Spleen (tissue), 11 donors: ENCODE measurements at regions not wholly inside any gene's neighbourhood (a gene's known extent, or its start where the extent isn't known, plus 50 kb on each side); places are given as distances from the start of the nearest gene placed in this dataset.

Experiments used
- DNase-seq: peaks from one replicate; pipeline ENCODE4 v3.0.0-alpha.2; 2020
- H3K27ac ChIP-seq, 8 donors: fragments of 200-600 bp; sonication (generic) in 7 of 8; 1 replicate in 4 of 8; 2 replicates in 4 of 8; pipeline versions ENCODE4 v1.5.0 to v1.8.0; 2016 to 2021; ENCODE audit warnings: inconsistent platforms in 4 of 8, mild to moderate bottlenecking in 4 of 8, moderate library complexity in 1 of 8
- H3K27me3 ChIP-seq, 7 donors: fragments of 200-600 bp; sonication (generic) in 6 of 7; replicated peaks in 1 of 7; 1 replicate in 4 of 7; 2 replicates in 3 of 7; pipeline versions ENCODE4 v1.5.0 to v1.8.0; 2016 to 2021; ENCODE audit warnings: inconsistent platforms in 3 of 7, mild to moderate bottlenecking in 1 of 7
- H3K36me3 ChIP-seq, 6 donors: fragments of 200-600 bp; sonication (generic) in 5 of 6; 1 replicate in 4 of 6; 2 replicates in 2 of 6; pipeline versions ENCODE4 v1.5.0 to v1.8.0; 2016 to 2021; ENCODE audit warnings: inconsistent platforms in 2 of 6
- H3K4me1 ChIP-seq, 6 donors: fragments of 200-600 bp; sonication (generic) in 5 of 6; 1 replicate in 3 of 6; 2 replicates in 3 of 6; pipeline versions ENCODE4 v1.5.0 to v1.8.0; 2016 to 2021; ENCODE audit warnings: inconsistent platforms in 3 of 6
- H3K4me3 ChIP-seq, 8 donors: fragments of 200-600 bp; sonication (generic) in 7 of 8; 1 replicate in 4 of 8; 2 replicates in 4 of 8; pipeline versions ENCODE4 v1.5.0 to v1.8.0; 2016 to 2021; ENCODE audit warnings: inconsistent platforms in 4 of 8, mild to moderate bottlenecking in 4 of 8, moderate library complexity in 2 of 8
- H3K9me3 ChIP-seq, 8 donors: fragments of 200-600 bp; sonication (generic) in 7 of 8; 1 replicate in 4 of 8; 2 replicates in 4 of 8; pipeline versions ENCODE4 v1.5.0 to v1.8.0; 2016 to 2021; ENCODE audit warnings: inconsistent platforms in 4 of 8
- CTCF ChIP-seq, 11 experiments: fragments of 200-600 bp in 7 of 11; fragments of 450-650 bp in 4 of 11; sonication (generic) in 4 of 11; IDR thresholded peaks in 8 of 11; conservative IDR thresholded peaks in 3 of 11; 1 replicate in 7 of 11; 2 replicates in 4 of 11; pipeline versions ENCODE4 v1.4.0 to v1.8.0; 2016 to 2021; ENCODE audit warnings: antibody characterized with exemption in 11 of 11, inconsistent platforms in 4 of 11, mild to moderate bottlenecking in 1 of 11
- POLR2A ChIP-seq, 3 donors: fragments of 450-650 bp; IDR thresholded peaks; one replicate each; pipeline ENCODE4 v1.5.1; 2017; ENCODE audit warnings: antibody characterized with exemption in 3 of 3, mild to moderate bottlenecking in 1 of 3
- POLR2AphosphoS5 ChIP-seq, 3 donors: sonication (generic); formaldehyde crosslinking; IDR thresholded peaks; one replicate each; pipeline ENCODE4 v1.5.1; 2017; ENCODE audit warnings: antibody characterized with exemption in 3 of 3
- WGBS, 5 donors: extraction: QIAGEN DNeasy Blood & Tissue Kit in 3 of 5; methylation state at CpG; one replicate each; pipeline versions ENCODE4 v1.1.5 to v1.1.7; 2013 to 2018; 5-methylcytosine and 5-hydroxymethylcytosine counted together
- intact Hi-C: fragments of 100-400 bp; cut with DNase I; formaldehyde crosslinking; loops from one replicate; pipeline ENCODE4 v1.15.0; 2023; ENCODE audit warnings: low total_unique reads
- donor health status: healthy with polysubstance abuse.
- donor health status: DM: no; HTN: no; CAD: no; lungs with moderate emphysema.
- donor health status: DM: no; HTN: no; CAD: no.
- donor health status: Bipolar disorder and iron deficiency.
- donor health status: healthy.
- donor health status: DM: no; HTN: no; CAD: no.
- donor health status: DM: yes; HTN: yes; CAD: no.

GRCh38 chr11:92453055-92453454, 228.4 kb downstream of the FAT3 start:
- H3K4me1 ChIP-seq, result no peaks in the 10 kb centered on the region
- no peaks in the 10 kb centered on the region for H3K27me3 ChIP-seq
- H3K9me3 ChIP-seq, result no peaks in the 10 kb centered on the region
- TF ChIP-seq POLR2AphosphoS5 (IDR thresholded peaks at IDR 0.05) (no peak), CTCF (IDR thresholded peaks at IDR 0.05 in 8 of 11, conservative IDR thresholded peaks at IDR 0.05 in 3 of 11) (no peak), POLR2A (IDR thresholded peaks at IDR 0.05) (no peak)
- no peak overlapping the region for H3K27ac ChIP-seq
- no peak for DNase-seq
- intact Hi-C loops, result no loop called here
- H3K36me3 ChIP-seq, result no peaks in the 10 kb centered on the region
- H3K4me3 ChIP-seq, result no peak overlapping the region
- 81 to 91% (median 85%) methylated on average over 3 of the region's 3 CpGs for WGBS, 5 donors

DNA sequence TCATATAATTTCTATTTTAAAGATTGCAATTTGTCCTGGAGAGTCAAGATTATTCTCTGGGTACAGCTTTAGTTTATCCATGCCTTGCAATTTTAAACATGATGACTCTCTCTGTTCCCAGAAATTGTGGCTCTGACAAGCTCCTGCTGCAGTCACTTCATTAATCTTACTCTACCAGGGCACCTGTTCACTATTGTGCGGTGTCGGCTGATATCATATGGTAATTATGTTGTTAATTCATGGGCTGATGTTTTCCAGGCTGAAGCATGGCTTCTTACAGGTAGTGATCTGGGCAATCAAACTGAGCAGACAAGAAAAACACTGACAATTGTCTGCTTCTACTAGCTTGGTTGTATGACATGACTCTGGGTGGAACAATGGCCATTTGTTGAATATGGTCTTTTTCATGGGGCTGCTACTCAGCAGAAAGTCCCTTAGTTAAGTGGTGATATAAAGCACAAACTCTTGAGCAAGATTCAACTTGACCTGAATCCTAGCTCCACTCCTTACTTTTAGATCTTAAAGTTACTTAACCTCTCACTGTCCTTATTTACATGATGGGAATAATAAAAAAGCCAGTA, 230.7 kb downstream of the FAT3 start:
- Histone ChIP-seq H3K27ac (no peak overlapping the region), H3K4me1 (no peaks in the 10 kb centered on the region), H3K4me3 (no peak overlapping the region), H3K36me3 (no peaks in the 10 kb centered on the region), H3K27me3 (no peaks in the 10 kb centered on the region), H3K9me3 (no peaks in the 10 kb centered on the region)
- DNase-seq, result no peak
- intact Hi-C loops, result no loop called here
- TF ChIP-seq CTCF (IDR thresholded peaks at IDR 0.05 in 8 of 11, conservative IDR thresholded peaks at IDR 0.05 in 3 of 11) (no peak), POLR2A (IDR thresholded peaks at IDR 0.05) (no peak), POLR2AphosphoS5 (IDR thresholded peaks at IDR 0.05) (no peak)
- WGBS, 5 donors, result 91 to 97% (median 94%) methylated on average over 2 of the region's 2 CpGs

DNA sequence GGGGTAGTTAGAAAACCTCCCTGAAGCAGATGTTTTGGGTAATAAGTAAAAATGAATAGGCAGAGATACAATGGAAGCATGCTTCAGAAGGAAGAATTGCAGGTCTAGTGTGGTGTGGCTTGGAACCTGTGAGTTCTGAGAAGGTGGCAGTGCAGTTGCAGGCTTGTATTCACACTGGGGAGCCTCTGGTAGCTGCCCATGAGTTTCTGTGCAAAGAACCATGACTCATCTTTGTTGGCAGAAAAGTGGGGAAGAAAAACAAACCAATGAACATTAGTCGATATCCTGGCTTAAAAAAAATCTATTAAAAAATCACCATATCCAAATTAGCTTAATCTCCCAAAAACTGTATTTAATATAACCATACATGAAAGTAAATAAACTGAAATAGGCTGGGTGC, 232.6 kb downstream of the FAT3 start:
- Histone ChIP-seq H3K4me1 (no peaks in the 10 kb centered on the region), H3K9me3 (no peaks in the 10 kb centered on the region), H3K4me3 (no peak overlapping the region), H3K27ac (no peak overlapping the region), H3K36me3 (no peaks in the 10 kb centered on the region), H3K27me3 (no peaks in the 10 kb centered on the region)
- intact Hi-C loops, result no loop called here
- TF ChIP-seq POLR2AphosphoS5 (IDR thresholded peaks at IDR 0.05) (no peak), CTCF (IDR thresholded peaks at IDR 0.05 in 8 of 11, conservative IDR thresholded peaks at IDR 0.05 in 3 of 11) (no peak), POLR2A (IDR thresholded peaks at IDR 0.05) (no peak)
- no peak for DNase-seq
- WGBS, 5 donors, result 80 to 95% (median 88%) methylated on average over 1 of the region's 1 CpG

DNA sequence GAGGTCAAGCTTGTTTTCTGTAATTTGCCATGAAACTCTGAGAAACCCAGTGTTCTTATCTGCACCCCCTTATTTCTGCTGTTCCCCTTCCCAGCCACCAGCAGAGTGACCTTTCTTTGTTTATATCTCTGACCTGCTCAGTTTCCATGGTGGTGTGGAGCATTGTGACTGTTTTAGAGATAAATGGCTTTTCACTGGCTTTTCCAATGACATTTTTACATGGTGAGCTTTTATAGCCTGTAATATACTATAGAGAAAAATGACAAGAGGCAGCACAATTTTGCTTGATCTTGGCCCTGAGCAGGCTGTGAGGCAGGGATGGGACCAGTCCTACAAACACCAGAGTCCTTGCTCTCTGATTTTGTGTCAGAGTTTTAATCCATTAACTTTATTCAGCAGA, 233.9 kb downstream of the FAT3 start:
- no peaks in the 10 kb centered on the region for H3K4me1 ChIP-seq
- no peak overlapping the region for H3K4me3 ChIP-seq
- H3K27me3 ChIP-seq, result no peaks in the 10 kb centered on the region
- intact Hi-C loops, result no loop called here
- no peaks in the 10 kb centered on the region for H3K36me3 ChIP-seq
- no peaks in the 10 kb centered on the region for H3K9me3 ChIP-seq
- H3K27ac ChIP-seq, result no peak overlapping the region
- TF ChIP-seq POLR2A (IDR thresholded peaks at IDR 0.05), result no peak
- TF ChIP-seq POLR2AphosphoS5 (IDR thresholded peaks at IDR 0.05), result no peak
- no peak for TF ChIP-seq CTCF (IDR thresholded peaks at IDR 0.05 in 8 of 11, conservative IDR thresholded peaks at IDR 0.05 in 3 of 11)
- DNase-seq, result no peak
